Cardiac muscle cell (in vitro differentiated cells and primary cell): ENCODE measurements at regions not wholly inside any gene's neighbourhood (a gene's known extent, or its start where the extent isn't known, plus 50 kb on each side); places are given as distances from the start of the nearest gene placed in this dataset.

Experiments used
- DNase-seq, 2 donors: peaks; one replicate each; pipeline versions ENCODE4 v3.0.0 to v3.0.0-alpha.2; 2010 to 2017; ENCODE audit warnings: low read depth in 1 of 2, low spot score in 1 of 2
- H3K27ac ChIP-seq: fragments of 200-600 bp; sonication (generic); 2 replicates; pipeline ENCODE4 v1.5.1; 2016
- H3K27me3 ChIP-seq: fragments of 200-600 bp; sonication (generic); 2 replicates; pipeline ENCODE4 v1.6.0; 2016; ENCODE audit warnings: control low read depth
- H3K36me3 ChIP-seq: fragments of 200-600 bp; sonication (generic); 2 replicates; pipeline ENCODE4 v1.5.1; 2016; ENCODE audit warnings: control low read depth
- H3K4me1 ChIP-seq: fragments of 200-600 bp; sonication (generic); 2 replicates; pipeline ENCODE4 v1.8.1; 2017; ENCODE audit warnings: low read depth, mild to moderate bottlenecking, mixed run types
- H3K4me3 ChIP-seq: fragments of 200-600 bp; sonication (generic); 2 replicates; pipeline ENCODE4 v1.5.1; 2016; ENCODE audit warnings: mild to moderate bottlenecking
- H3K9me3 ChIP-seq: fragments of 200-600 bp; sonication (generic); 2 replicates; pipeline ENCODE4 v1.5.1; 2017; ENCODE audit warnings: low read depth, mild to moderate bottlenecking, control low read depth
- TF ChIP-seq, protein P1 (sequence below): IDR thresholded peaks from 2 replicates; pipeline ENCODE4 v1.5.1; 2012; ENCODE audit warnings: low read depth, mild to moderate bottlenecking, low read length

DNA sequence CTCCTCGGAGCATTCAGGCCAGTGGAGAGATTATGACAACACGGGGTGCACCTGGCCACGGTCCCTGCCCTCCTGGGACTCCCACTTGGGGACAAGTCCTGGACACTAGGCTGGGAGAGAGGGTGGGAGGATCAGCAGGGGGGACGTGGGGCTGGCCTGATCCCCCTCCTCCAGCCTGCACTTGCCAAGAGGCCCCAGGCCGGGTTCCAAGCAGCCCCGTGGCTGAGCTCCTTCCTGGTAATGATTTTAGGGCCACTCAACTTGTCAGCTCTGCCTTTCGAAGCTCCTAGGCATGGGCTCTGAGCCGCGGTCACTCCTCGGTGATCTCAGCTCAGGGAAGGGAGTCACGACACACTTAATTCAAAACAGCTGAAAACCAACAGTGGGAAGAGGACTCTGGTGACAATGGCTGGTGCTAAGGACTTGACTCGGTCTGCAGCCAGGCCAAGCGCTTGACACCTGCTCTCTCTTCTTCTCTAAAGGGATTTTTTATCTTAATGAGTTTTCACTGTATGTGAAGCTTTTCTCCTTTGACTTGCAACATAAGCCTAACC is 161.7 kb downstream of the BMP7 start:
- Histone ChIP-seq H3K4me1 (peaks cover 6% of the 10 kb centered on the region), H3K27ac (no peak overlapping the region), H3K4me3 (no peak overlapping the region), H3K36me3 (no peaks in the 10 kb centered on the region), H3K9me3 (no peaks in the 10 kb centered on the region), H3K27me3 (no peaks in the 10 kb centered on the region)
- TF ChIP-seq, protein P1, sequence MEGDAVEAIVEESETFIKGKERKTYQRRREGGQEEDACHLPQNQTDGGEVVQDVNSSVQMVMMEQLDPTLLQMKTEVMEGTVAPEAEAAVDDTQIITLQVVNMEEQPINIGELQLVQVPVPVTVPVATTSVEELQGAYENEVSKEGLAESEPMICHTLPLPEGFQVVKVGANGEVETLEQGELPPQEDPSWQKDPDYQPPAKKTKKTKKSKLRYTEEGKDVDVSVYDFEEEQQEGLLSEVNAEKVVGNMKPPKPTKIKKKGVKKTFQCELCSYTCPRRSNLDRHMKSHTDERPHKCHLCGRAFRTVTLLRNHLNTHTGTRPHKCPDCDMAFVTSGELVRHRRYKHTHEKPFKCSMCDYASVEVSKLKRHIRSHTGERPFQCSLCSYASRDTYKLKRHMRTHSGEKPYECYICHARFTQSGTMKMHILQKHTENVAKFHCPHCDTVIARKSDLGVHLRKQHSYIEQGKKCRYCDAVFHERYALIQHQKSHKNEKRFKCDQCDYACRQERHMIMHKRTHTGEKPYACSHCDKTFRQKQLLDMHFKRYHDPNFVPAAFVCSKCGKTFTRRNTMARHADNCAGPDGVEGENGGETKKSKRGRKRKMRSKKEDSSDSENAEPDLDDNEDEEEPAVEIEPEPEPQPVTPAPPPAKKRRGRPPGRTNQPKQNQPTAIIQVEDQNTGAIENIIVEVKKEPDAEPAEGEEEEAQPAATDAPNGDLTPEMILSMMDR, result no peak
- no peak for DNase-seq

DNA sequence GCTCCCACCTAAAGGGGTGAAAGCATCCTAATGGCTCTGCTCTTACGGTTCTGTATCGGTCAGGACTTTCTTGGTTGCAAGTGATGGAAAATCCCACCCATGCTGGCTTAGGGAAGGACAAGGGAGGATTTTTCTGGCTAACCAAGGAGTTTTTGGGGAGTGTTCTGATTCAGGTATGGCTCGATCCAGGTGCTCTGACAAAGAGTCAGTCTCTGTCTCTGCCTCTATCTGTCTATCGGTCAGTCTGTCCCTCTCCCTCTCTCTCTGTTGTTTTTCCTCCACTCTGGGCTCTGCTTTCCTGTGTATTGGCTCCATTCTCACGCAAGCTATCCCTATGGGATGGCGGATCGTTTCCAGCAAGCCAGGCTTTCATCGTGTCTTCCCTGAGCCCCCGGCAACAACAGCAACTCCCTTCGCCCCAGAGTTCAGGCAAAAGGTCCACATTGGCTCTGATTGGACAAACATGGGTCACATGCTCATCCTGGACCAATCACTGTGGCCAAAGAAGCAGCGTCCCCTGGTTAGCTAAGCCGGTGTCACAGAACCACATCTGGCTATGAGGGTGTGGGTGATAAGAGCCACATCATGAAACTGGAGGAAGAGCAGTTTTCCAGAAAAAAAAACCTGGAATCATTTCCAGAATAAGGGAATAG is 160.3 kb downstream of the BMP7 start:
- Histone ChIP-seq H3K27ac (no peak overlapping the region), H3K9me3 (no peaks in the 10 kb centered on the region), H3K4me1 (peaks cover 6% of the 10 kb centered on the region), H3K36me3 (no peaks in the 10 kb centered on the region), H3K27me3 (no peaks in the 10 kb centered on the region), H3K4me3 (no peak overlapping the region)
- DNase-seq, result no peak
- TF ChIP-seq, protein P1, result no peak

DNA sequence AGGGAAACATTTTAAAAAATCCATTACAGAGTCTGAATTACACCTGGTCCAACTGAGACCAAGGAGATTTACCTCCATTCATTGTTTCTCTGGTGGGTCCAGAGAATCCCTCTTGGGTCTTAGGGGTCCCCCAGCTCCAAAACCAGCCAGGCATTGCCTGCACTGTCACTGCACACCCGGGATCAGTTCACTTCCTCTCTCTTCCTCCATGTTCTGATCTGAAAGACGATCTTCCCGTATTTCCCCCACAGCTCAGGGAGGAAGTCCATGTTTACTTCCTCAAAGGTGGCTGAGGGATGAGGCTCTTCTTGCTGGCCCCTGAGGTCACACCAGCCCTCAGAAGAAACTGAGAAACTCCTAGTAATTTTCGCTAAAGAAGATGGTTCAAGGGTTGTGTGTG is 159.7 kb downstream of the BMP7 start:
- no peak for DNase-seq
- TF ChIP-seq, protein P1, result no peak
- Histone ChIP-seq H3K36me3 (no peaks in the 10 kb centered on the region), H3K27ac (no peak overlapping the region), H3K4me1 (peaks cover 6% of the 10 kb centered on the region), H3K27me3 (no peaks in the 10 kb centered on the region), H3K9me3 (no peaks in the 10 kb centered on the region), H3K4me3 (no peak overlapping the region)

DNA sequence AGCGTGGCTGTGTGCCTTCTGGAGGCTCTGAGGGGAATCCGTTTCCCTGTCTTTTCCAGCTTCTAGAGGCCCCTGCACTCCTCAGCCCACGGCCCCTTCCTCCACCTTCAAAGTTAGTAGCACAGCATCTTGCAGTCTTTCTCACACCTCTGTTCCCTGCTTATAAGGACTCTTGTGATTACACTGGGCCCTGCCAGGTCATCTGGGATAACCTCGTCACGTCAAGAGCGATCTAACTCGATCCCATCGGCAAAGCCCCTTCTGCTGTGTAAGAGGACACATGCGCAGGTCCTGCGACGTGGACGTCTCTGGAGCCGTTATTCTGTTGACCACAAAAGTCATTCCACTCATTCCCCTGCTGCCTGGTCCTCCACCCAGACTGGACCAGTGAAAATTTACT is 159.2 kb downstream of the BMP7 start:
- Histone ChIP-seq H3K4me3 (no peak overlapping the region), H3K9me3 (no peaks in the 10 kb centered on the region), H3K36me3 (no peaks in the 10 kb centered on the region), H3K4me1 (peaks cover 6% of the 10 kb centered on the region), H3K27ac (no peak overlapping the region), H3K27me3 (no peaks in the 10 kb centered on the region)
- no peak for DNase-seq
- TF ChIP-seq, protein P1, result no peak

DNA sequence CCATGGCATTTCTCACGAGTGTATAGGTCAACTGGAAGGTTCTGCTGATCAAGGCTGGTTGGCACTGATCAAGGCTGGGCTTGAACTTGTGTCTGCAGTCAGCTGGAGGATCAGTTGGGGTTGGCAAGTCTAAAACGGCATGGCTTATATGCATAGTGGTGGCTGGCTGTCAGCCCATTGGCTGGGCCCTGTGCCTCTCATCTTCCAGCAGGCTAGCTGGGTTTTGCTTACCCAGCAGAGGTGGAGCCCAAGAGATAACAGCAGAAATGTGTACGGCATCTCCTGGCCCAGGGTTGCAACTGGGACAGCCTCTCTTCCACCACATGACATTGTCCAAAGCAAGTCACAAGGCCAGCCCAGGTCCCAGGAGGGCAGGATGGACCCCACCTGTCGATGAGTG is 158.2 kb downstream of the BMP7 start:
- no peak for DNase-seq
- Histone ChIP-seq H3K27ac (no peak overlapping the region), H3K4me1 (peaks cover 6% of the 10 kb centered on the region), H3K27me3 (no peaks in the 10 kb centered on the region), H3K36me3 (no peaks in the 10 kb centered on the region), H3K4me3 (no peak overlapping the region), H3K9me3 (no peaks in the 10 kb centered on the region)
- TF ChIP-seq, protein P1, result no peak
